GM19395 (cell line): ENCODE measurements at regions not wholly inside any gene's neighbourhood (a gene's known extent, or its start where the extent isn't known, plus 50 kb on each side); places are given as distances from the start of the nearest gene placed in this dataset.
A peak's percentile ranks its signal among the peaks of the same experiment; 100 is the strongest.
"Not testable (repeated sequence)": the region's sequence is repeated elsewhere in the genome, so short reads cannot be mapped to it uniquely, and the experiment has no call there.

Experiments
- ATAC-seq: cut with Tn5 transposase; IDR thresholded peaks from one replicate; pipeline ENCODE4 v1.9.1; 2021; ENCODE audit warnings: mild to moderate bottlenecking, moderate library complexity; ENCODE audit not compliant: unreplicated experiment

- no peak for ATAC-seq
Measured at GRCh38 chr5:128711216-128711615, 173.2 kb upstream of the FBN2 start.

- no peak for ATAC-seq
Measured at GRCh38 chr5:128714551-128714950, 176.5 kb upstream of the FBN2 start.

DNA sequence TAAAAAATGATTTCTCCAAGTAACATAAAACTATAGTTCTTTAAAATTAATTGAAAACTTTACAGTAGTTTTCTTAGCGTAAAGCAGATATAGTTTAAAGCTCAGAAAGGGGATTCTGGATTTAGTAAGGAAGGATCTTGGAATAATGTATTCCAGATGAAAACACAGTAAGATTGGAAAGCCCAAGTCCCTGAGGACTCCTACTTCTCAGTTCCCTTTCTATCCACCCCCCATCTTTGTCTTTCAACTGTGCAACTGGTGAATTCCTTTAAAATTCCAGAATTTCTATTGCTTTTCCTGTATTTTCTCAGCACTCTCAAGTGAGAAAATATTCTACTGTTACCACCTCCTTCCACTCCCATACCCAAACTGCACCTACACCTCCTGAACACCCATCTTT, 184.5 kb upstream of the FBN2 start:
- no peak for ATAC-seq

GRCh38 chr5:128730021-128730420, 192.0 kb upstream of the FBN2 start:
- not testable (repeated sequence) for ATAC-seq

DNA sequence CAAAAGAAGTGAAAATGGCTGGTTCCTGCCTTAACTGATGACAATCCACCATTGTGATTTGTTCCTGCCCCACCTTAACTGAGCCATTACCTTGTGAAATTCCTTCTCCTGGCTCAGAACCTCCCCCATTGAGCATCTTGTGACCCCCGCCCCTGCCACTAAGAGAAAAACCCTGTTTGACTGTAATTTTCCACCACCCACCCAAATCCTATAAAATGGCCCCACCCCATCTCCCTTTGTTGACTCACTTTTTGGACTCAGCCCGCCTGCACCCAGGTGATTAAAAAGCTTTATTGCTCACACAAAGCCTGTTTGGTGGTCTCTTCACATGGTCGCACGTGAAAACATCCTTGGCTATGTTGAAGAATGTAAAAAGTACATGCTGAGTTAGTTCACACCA, 197.6 kb upstream of the FBN2 start:
- not testable (repeated sequence) for ATAC-seq

- no peak for ATAC-seq
Measured at GRCh38 chr5:128736553-128736952, 198.5 kb upstream of the FBN2 start.

- no peak for ATAC-seq
Measured at GRCh38 chr5:128749136-128749898, 211.3 kb upstream of the FBN2 start.

- no peak for ATAC-seq
Measured at GRCh38 chr5:128750155-128750554, 212.1 kb upstream of the FBN2 start.

DNA sequence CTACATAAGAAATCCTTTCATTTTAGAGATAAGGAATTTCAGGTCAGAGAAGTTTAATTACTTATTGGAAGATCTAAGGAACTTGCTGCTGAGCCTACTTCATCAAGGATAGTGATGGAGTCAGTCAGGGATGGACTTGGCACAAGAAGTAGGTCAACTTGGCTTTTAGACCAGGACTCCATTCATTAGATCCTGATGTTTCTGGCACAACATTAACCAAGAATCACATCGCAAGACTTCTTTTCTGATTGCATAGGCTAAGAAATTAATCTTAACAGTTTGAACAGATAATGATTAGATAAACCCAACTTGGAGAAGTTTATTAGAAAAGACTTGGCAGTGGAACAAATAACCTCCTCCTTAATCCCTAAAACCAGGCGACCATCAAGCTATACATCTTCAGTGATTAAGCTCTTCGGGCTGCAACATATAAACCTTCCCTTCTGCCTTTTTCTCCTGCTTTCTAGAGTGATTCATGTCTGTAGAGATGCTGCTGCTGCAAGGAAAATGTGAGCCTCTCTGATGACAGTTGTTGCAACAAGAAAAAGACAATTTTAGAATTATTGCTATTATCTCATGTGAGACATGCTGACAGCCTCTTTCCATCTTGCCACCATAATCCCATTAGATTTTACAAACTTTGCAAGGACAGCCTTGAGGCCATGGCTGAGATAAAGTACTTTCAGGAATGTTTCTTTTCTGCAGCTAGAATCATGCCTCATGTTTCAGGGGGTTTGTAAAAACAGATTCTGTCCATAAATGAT, 207.9 kb upstream of the SLC27A6 start:
- no peak for ATAC-seq

GRCh38 chr5:128762661-128763306, 202.5 kb upstream of the SLC27A6 start:
- no peak for ATAC-seq

- ATAC-seq, result no peak
Measured at GRCh38 chr5:128763321-128763720, 202.0 kb upstream of the SLC27A6 start.

DNA sequence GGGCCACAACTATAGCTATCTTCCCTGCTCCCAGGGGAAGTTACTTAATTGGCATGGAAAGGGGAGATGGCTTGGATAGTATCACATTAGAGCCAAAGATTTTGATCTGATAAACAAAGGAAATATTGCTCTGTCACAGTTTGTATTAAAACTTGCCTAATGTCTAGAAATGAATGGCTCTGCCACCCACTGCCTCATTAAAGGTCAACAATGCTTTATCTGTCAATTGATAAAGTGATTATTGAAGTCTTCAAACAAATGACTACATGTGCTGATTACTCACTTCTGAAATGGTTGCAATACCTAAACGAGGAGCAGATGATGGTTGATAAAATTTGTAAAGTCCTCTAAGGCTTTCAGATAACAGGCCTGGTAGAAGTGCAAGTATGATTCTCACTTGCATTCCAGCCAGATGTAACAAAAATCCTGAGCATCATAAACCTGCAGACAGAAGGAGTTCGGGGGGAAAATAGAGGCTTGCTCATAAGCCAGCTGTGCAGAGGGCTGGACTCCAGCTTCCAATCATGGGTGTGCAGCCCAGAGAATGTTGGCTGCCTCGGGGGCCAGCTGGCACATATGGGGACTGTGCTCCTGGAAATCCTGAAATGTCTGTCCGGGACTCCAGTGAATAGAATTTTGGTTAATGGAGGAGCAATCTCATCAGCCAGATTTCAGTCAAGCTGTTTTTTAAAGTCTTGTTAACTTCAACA, 200.5 kb upstream of the SLC27A6 start:
- no peak for ATAC-seq

GRCh38 chr5:128765448-128766061, 199.7 kb upstream of the SLC27A6 start:
- ATAC-seq, result no peak

DNA sequence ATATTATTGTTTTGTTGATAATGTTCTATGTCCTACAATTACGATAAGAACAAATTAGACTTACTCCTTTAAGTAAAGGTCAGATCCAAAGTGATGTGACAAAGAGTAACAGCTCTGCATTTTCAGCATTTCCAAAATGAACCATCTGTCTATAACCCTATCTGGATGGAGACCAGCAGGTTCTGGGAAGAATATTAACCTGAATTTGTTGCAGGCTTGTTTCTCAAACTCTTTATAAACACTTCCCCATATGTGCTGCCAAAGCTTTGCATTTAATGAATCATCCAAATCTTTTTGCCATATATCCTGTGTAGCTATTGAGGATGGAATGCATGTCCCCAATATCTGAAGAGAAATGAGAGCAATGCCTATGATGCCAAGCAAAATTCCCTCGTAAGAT, 198.9 kb upstream of the SLC27A6 start:
- no peak for ATAC-seq

DNA sequence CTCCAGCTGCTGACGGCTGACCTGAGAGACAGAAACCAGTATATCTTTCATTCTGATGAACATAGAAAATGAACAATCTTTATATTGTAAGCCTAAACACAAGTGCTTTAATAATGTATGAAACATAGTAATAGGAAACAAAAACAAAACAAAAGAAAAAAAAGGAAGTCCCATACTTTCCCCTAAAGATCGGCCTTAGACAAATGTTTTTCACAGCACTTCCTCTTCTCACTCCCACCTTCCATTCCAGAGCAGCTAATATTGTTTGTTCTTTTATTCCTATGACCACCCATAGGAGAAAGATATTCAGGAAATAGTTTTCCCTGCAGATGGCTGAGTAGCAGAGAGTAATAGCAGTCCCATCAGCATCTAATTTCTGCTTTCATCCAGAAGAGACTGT, 194.4 kb upstream of the SLC27A6 start:
- no peak for ATAC-seq

- ATAC-seq, result no peak
Measured at GRCh38 chr5:128772356-128772755, 192.9 kb upstream of the SLC27A6 start.

DNA sequence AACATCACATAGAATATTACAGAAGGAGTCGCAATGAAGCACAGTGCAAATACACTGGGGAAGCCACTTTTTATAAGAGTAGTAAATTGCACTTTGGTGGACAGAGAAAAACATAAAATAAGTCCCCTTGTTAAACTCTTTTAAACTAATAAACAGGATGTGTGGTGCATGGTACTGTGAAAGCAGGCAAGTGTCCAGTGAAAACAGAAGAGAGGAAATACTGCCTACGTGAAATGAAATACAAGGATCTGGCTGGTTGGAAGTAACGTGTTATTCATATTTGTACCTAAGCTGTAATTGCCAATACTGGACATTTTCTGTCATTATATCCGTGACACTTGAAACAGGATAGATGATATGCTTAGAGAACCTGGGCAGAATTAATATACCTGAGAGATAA, 191.9 kb upstream of the SLC27A6 start:
- no peak for ATAC-seq

GRCh38 chr5:128774605-128775004, 190.7 kb upstream of the SLC27A6 start:
- ATAC-seq, result peak; percentile 41

GRCh38 chr5:128775558-128775957, 189.7 kb upstream of the SLC27A6 start:
- ATAC-seq, result no peak

- peak; percentile 92 for ATAC-seq
Measured at GRCh38 chr5:128777052-128777451, 188.2 kb upstream of the SLC27A6 start.

DNA sequence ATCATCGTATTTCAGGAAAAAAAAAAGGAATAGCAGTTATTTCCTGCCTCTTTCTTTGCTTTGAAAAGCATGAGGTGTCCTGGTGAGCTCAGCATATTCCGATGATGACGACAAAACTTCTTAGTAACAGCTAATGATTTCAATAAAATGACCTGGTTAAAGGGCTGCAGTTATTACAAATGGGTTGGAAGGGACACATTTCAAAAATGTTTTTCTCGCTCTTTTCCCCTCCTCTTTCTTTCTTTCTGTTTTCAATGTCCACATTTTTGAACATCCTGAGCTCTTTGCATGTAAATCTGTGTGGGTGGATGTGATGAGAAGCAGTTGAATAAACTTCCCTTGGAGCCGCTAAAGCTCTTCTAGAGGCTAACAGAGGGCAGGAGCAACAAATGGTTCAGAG, 186.8 kb upstream of the SLC27A6 start:
- ATAC-seq, result no peak
